SK-N-MC (cell line): ENCODE measurements at regions not wholly inside any gene's neighbourhood (a gene's known extent, or its start where the extent isn't known, plus 50 kb on each side); places are given as distances from the start of the nearest gene placed in this dataset.
"Not testable (repeated sequence)": the region's sequence is repeated elsewhere in the genome, so short reads cannot be mapped to it uniquely, and the experiment has no call there.

ENCODE experiments used
- DNase-seq: peaks from one replicate; pipeline ENCODE4 v3.0.0-alpha.2; 2011; ENCODE audit warnings: low read depth, low spot score
- H3K27ac ChIP-seq: fragments of 200-600 bp; sonication (generic); 2 replicates; pipeline ENCODE4 v1.5.1; 2016; ENCODE audit warnings: mixed run types
- H3K36me3 ChIP-seq: fragments of 200-600 bp; sonication (generic); 2 replicates; pipeline ENCODE4 v1.6.1; 2017; ENCODE audit warnings: antibody characterized with exemption, low read length, mixed read lengths; ENCODE audit not compliant: insufficient read depth
- H3K4me3 ChIP-seq: fragments of 200-600 bp; sonication (generic); 2 replicates; pipeline ENCODE4 v1.5.1; 2016
- H3K9ac ChIP-seq: fragments of 200-600 bp; sonication (generic); 2 replicates; pipeline ENCODE4 v1.8.0; 2017; ENCODE audit warnings: mixed run types, mixed read lengths; ENCODE audit not compliant: insufficient read length
- H3K9me3 ChIP-seq: fragments of 200-600 bp; sonication (generic); 2 replicates; pipeline ENCODE4 v1.6.1; 2017; ENCODE audit warnings: low read depth, mild to moderate bottlenecking, antibody characterized with exemption, low read length, moderate library complexity, mixed read lengths
- EZH2 ChIP-seq: fragments of 200-600 bp; sonication (generic); IDR thresholded peaks from one replicate; pipeline ENCODE4 v1.6.1; 2017; ENCODE audit warnings: antibody characterized with exemption
- FOXP2 ChIP-seq: optimal IDR thresholded peaks from 2 replicates; pipeline ENCODE3; 2011; ENCODE audit warnings: mild to moderate bottlenecking, moderate library complexity; ENCODE audit not compliant: insufficient read depth; ENCODE audit errors: extremely low read length, control extremely low read depth
- POLR2AphosphoS5 ChIP-seq: IDR thresholded peaks from 2 replicates; pipeline ENCODE4 v1.6.1; 2012; ENCODE audit warnings: mild to moderate bottlenecking, low read depth, low read length, borderline replicate concordance

DNA sequence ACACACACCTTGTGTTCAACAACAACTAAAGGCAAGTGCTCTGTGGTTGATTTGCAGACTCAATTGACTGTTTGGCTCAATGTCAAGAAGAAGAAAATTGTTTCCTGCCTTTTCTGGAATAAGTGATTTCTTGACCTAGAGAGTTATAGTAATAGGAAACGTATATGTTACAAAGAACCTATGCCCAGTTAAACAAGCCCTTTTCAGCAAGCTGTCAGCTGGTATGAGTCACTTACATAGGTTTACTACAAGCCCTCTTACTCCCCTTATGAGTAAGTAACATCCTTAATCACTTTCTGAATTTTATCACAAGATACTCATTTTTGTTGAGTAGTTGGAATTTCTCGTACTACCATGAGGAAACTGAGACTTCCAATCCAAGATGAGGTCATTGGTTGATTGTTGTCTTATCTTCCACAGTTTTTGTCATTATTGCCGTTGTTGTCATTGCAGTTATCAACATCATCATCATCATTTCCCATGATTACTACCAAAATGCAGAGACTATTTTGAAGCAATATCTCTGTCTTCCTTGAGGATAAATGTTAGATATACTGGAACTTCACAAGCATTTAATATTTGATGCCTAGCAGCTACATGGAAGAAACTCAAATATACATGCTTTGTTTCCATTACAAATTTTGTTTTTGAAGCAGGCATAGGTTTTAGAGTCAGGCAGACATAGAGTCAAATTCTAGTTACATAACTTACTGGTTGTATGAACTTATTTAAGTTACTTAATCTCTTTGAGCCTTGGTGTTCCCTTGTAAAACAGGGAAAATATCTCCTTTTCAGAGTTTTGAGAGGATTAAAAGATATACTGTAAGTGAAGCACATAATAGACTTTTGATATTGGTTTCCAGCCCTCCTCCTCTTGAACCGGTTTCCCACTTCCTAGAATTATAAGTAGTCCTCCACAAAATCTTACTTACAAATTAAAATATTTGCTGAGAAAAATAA is 106.0 kb downstream of the RAP2A start:
- no peaks in the 10 kb centered on the region for H3K9me3 ChIP-seq
- TF ChIP-seq FOXP2 (no peak), EZH2 (no peak), POLR2AphosphoS5 (no peak)
- no peak overlapping the region for H3K4me3 ChIP-seq
- H3K36me3 ChIP-seq, result no peaks in the 10 kb centered on the region
- H3K9ac ChIP-seq, result no peak overlapping the region
- H3K27ac ChIP-seq, result no peak overlapping the region
- DNase-seq, result no peak

DNA sequence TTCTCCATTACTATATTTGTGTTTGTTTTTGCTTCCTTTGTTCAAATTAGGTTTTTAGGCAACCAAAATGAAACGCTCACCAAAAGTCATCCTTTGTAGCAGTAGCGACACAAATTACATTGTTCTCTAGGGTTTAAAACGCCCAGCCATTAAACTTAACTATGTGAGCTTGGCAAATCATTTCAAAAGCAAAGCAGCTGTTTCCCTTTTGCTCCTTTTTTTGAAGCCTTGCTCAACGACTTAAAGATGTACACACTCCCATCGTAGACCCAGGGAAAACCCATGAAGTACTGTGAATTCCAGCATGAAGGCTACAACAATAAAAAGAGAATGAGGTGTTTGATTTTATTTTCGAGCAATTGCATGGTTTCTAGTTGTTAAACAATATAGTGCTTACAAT is 106.7 kb downstream of the RAP2A start:
- Histone ChIP-seq H3K9me3 (no peaks in the 10 kb centered on the region), H3K4me3 (no peak overlapping the region), H3K9ac (no peak overlapping the region), H3K27ac (no peak overlapping the region), H3K36me3 (no peaks in the 10 kb centered on the region)
- no peak for DNase-seq
- TF ChIP-seq FOXP2 (no peak), EZH2 (no peak), POLR2AphosphoS5 (no peak)

DNA sequence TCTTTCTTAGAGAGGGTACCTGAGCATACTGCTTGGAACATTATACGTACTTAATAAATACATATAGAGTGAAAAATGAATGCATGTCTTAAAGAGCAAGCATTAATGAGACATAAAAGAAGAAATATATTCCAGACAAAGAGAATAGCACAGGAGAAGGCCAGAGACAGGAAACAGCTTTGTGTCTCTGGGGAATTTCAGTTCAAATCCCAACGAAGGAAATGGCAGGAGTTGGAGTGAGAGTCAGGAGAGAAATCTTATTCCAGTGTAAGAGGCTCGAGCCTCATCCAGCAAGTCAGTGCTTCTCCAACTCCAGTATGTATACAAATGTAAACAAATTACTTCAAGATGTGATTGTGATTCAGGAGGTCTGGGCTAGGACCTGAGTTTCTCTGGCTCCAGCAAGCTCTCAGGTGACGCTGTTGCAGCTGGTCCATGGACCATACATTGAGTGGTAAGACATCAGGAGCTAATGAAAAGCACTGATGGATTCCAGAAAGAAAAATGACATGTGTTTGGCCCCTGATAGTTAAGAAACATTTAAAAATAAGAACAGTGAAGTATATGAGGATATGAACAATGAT is 108.2 kb downstream of the RAP2A start:
- TF ChIP-seq EZH2 (no peak), POLR2AphosphoS5 (no peak), FOXP2 (no peak)
- no peak for DNase-seq
- Histone ChIP-seq H3K27ac (no peak overlapping the region), H3K36me3 (no peaks in the 10 kb centered on the region), H3K4me3 (no peak overlapping the region), H3K9me3 (no peaks in the 10 kb centered on the region), H3K9ac (no peak overlapping the region)

DNA sequence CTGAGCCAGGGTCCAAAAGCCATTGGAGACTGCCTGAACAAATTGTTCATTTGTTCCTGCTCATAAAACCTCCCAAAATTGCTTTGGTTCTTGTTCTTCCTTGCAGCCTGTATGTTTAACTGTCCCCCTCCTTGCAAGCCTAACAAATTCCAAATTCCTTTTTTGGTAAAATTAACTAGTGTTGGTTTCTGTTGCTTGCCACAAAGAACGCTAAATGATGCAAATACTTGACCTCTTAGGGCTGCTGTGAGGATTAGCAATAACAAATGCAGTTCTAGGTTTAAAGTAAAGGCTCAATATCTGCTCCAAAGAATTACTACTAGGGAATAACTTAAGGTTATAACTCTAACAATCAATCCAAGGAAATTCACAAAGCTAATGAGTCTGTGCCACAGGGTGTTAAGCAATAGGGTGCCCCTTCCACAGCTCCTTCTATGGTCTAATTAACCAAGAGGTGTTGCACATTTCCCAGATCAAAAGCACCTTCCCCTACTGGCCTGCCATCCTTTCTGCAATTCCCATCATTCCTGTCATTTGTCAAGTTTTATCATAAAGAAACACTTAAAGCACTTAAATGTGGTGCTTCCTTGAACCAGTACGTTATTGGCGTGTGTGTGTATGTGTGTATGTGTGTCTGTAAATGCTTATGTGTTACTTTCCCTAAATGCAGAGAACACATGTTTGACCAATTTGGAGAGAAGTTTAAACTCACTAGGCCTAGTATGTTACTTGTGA is 110.2 kb downstream of the RAP2A start:
- no peaks in the 10 kb centered on the region for H3K36me3 ChIP-seq
- H3K9ac ChIP-seq, result no peak overlapping the region
- TF ChIP-seq POLR2AphosphoS5, result no peak
- no peak for TF ChIP-seq FOXP2
- TF ChIP-seq EZH2, result no peak
- H3K27ac ChIP-seq, result no peak overlapping the region
- H3K9me3 ChIP-seq, result no peaks in the 10 kb centered on the region
- H3K4me3 ChIP-seq, result no peak overlapping the region
- no peak for DNase-seq

DNA sequence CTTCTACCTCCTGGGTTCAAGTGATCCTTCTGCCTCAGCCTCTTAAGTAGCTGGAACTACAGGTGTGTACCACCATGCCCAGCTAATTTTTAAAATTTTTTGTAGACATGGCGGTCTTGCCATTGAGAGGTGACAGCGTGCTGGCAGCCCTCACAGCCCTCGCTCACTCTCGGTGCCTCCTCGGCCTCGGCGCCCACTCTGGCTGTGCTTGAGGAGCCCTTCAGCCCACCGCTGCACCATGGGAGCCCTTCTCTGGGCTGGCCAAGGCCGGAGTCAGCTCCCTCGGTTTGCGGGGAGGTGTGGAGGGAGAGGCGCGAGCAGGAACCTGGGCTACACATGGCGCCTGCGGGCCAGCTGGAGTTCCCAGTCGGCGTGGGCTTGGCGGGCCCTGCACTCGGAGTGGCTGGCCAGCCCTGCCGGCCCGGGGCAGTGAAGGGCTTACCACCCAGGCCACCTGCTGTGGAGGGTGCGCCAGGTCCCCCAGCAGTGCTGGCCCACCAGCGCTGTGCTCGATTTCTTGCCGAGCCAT is 111.1 kb downstream of the RAP2A start:
- not testable (repeated sequence) for H3K9ac ChIP-seq, DNase-seq, H3K36me3 ChIP-seq, H3K4me3 ChIP-seq, H3K27ac ChIP-seq, H3K9me3 ChIP-seq

DNA sequence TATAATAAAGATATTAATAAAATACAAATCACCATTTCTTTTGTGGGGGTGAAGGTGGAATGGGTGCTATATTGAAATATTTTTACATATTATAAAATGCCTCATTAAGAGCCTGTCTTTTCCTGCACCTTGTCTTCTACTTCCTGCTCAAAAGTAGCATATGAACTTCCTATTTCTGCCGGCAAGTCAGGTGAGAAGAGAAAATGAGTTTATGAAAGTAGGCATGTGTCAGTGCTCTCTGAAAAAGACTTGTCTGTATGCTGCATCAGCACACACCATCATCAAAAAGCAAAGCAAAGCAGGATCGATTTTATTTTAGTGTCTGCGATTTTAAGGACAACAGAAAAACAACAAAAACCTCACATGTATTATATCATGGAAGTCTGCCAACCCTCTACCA is 114.2 kb downstream of the RAP2A start:
- H3K36me3 ChIP-seq, result no peaks in the 10 kb centered on the region
- H3K9me3 ChIP-seq, result no peaks in the 10 kb centered on the region
- TF ChIP-seq POLR2AphosphoS5, result no peak
- TF ChIP-seq EZH2, result no peak
- no peak for TF ChIP-seq FOXP2
- no peak overlapping the region for H3K4me3 ChIP-seq
- H3K27ac ChIP-seq, result no peak overlapping the region
- no peak for DNase-seq
- H3K9ac ChIP-seq, result no peak overlapping the region

DNA sequence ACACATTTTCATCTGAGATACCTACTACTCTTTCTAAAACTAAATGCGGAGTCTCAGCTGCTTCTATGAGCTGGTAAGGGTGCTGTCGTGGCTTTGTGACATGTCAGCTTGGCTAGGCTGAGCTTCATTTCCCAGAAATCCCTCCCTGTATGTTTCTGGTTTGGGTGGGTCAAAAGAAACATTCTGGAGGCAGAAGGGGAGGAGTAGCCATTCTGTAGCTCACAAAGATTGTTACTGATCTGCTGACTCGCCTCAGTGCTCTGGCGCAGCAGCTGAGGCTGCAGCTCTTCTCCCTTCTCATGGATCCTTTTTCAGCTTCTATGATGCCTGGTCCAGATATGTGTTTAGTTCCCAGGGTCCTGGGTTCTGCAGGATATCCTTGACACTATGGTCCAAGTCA is 114.7 kb downstream of the RAP2A start:
- no peak overlapping the region for H3K4me3 ChIP-seq

DNA sequence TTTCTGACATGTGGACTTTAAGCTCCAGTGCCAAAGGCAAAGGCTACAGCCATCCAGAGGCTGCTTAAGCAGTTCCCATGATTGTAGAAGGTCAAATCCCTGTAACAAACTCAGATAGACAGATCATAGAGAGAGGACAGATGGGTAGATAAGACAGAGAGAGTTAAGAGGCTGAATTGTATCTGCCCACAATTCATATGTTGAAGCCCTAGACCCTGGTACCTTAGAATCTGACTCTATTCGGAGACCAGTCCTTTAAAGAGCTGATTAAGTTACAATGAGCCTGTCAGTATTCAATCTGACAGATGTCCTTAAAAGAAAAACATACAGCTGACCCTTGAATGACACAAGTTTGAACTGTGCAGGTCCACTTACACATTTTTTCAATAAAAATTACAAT is 115.2 kb downstream of the RAP2A start:
- Histone ChIP-seq H3K36me3 (no peaks in the 10 kb centered on the region), H3K9me3 (no peaks in the 10 kb centered on the region), H3K9ac (no peak overlapping the region), H3K27ac (no peak overlapping the region), H3K4me3 (no peak overlapping the region)
- DNase-seq, result no peak
- TF ChIP-seq EZH2, result no peak
- no peak for TF ChIP-seq FOXP2
- no peak for TF ChIP-seq POLR2AphosphoS5

More for the DNA sequence above, 114.7 kb downstream of the RAP2A start:
- DNase-seq, result no peak
- H3K9me3 ChIP-seq, result no peaks in the 10 kb centered on the region
- no peak overlapping the region for H3K27ac ChIP-seq
- no peak overlapping the region for H3K9ac ChIP-seq
- TF ChIP-seq EZH2, result no peak
- H3K36me3 ChIP-seq, result no peaks in the 10 kb centered on the region

DNA sequence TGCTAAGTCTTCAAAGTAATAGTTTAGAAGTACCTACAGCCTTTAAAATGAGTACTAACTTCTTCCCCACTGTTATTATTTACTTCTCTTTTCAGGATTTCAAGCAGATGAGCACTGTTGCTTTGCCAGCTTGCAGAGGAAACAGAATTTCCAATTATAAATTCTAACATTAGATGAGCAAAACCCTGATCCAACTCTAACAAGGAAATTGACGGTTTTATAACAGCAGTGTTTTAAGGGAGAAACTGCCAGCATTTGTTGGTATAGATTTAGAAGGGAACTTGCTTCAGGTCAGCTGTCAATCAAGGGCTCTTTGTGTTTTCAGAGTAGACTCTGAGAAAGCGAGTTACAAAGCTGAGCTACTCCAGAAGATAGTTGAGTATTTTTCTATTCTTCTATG is 120.5 kb downstream of the RAP2A start:
- H3K36me3 ChIP-seq, result no peaks in the 10 kb centered on the region
- H3K9ac ChIP-seq, result no peak overlapping the region
- no peak overlapping the region for H3K27ac ChIP-seq
- no peaks in the 10 kb centered on the region for H3K9me3 ChIP-seq
- no peak overlapping the region for H3K4me3 ChIP-seq
- no peak for TF ChIP-seq POLR2AphosphoS5
- no peak for TF ChIP-seq EZH2
- TF ChIP-seq FOXP2, result no peak
- no peak for DNase-seq
